IMR-90 (cell line): ENCODE measurements at regions not wholly inside any gene's neighbourhood (a gene's known extent, or its start where the extent isn't known, plus 50 kb on each side); places are given as distances from the start of the nearest gene placed in this dataset.

Experiments
- ATAC-seq: fragments of 200-7000 bp; cut with Tn5 transposase; 2 replicates; pipeline ENCODE4 v1.9.1; 2020; ENCODE audit warnings: low read depth, mild to moderate bottlenecking, moderate library complexity
- BruUV-seq: library from RNA; stranded (reverse); fragments of 400-500 nt; replicated peaks from 2 replicates; lab custom pipeline; 2021; lab: Mats Ljungman, UMichigan
- CTCF ChIA-PET: fragments of 300-600 bp; formaldehyde crosslinking; extraction: SDS; loops from one replicate; lab custom pipeline; 2021; ENCODE audit warnings: antibody characterized with exemption; lab: Yijun Ruan, JAX
- POLR2A ChIA-PET: fragments of 300-600 bp; sonication (Branson Sonifier 250); formaldehyde crosslinking; loops from one replicate; lab custom pipeline; 2022; ENCODE audit warnings: antibody characterized with exemption; ENCODE audit not compliant: unreplicated experiment; lab: Charles Lee
- DNase-seq: peaks from one replicate; pipeline ENCODE4 v3.0.0; 2013
- H2AFZ ChIP-seq: replicated peaks from 2 replicates; pipeline ENCODE3; 2013; ENCODE audit warnings: low read length, mild to moderate bottlenecking; ENCODE audit not compliant: poor library complexity
- H2AK5ac ChIP-seq: 2 replicates; pipeline ENCODE4 v1.6.1; 2013; ENCODE audit warnings: low read depth, low read length, inconsistent platforms
- H2AK9ac ChIP-seq: replicated peaks from 2 replicates; pipeline ENCODE3; 2013; ENCODE audit warnings: mild to moderate bottlenecking, low read depth, low read length, moderate library complexity; ENCODE audit not compliant: poor library complexity
- H2BK120ac ChIP-seq: 2 replicates; pipeline ENCODE4 v1.6.1; 2013; ENCODE audit warnings: low read depth, low read length, inconsistent platforms
- H2BK15ac ChIP-seq: 3 replicates; pipeline ENCODE4 v1.6.1; 2013; ENCODE audit warnings: low read depth, low read length, inconsistent platforms
- H2BK20ac ChIP-seq: 2 replicates; pipeline ENCODE4 v1.6.1; 2013; ENCODE audit warnings: low read depth, mild to moderate bottlenecking, inconsistent platforms, low read length, moderate library complexity
- H2BK5ac ChIP-seq: 2 replicates; pipeline ENCODE4 v1.6.1; 2013; ENCODE audit warnings: mild to moderate bottlenecking, low read depth, low read length, inconsistent platforms; ENCODE audit not compliant: poor library complexity, severe bottlenecking
- H3K14ac ChIP-seq: replicated peaks from 2 replicates; pipeline ENCODE4 v1.6.1; 2013; ENCODE audit warnings: low read depth, low read length, inconsistent platforms
- H3K18ac ChIP-seq: 2 replicates; pipeline ENCODE4 v1.6.1; 2013; ENCODE audit warnings: low read depth, low read length, control low read depth
- H3K23ac ChIP-seq: 2 replicates; pipeline ENCODE4 v1.6.1; 2013; ENCODE audit warnings: low read depth, low read length, inconsistent platforms
- H3K27ac ChIP-seq: 2 replicates; pipeline ENCODE4 v1.5.1; 2013; ENCODE audit warnings: mild to moderate bottlenecking, control low read depth, low read length; ENCODE audit not compliant: insufficient read depth
- H3K27me3 ChIP-seq: 2 replicates; pipeline ENCODE4 v1.6.1; 2013; ENCODE audit warnings: low read length; ENCODE audit not compliant: control insufficient read depth, insufficient read depth
- H3K36me3 ChIP-seq: 2 replicates; pipeline ENCODE4 v1.6.1; 2013; ENCODE audit warnings: low read length, mixed read lengths; ENCODE audit not compliant: control insufficient read depth, insufficient read depth
- H3K4ac ChIP-seq: 2 replicates; pipeline ENCODE4 v1.6.1; 2013; ENCODE audit warnings: low read depth, low read length, inconsistent platforms
- H3K4me1 ChIP-seq: 2 replicates; pipeline ENCODE4 v1.6.1; 2013; ENCODE audit warnings: low read length, mixed read lengths; ENCODE audit not compliant: control insufficient read depth, insufficient read depth
- H3K4me2 ChIP-seq: 2 replicates; pipeline ENCODE4 v1.6.1; 2013; ENCODE audit warnings: low read depth, mild to moderate bottlenecking, control low read depth, low read length, moderate library complexity
- H3K4me3 ChIP-seq: 2 replicates; pipeline ENCODE4 v1.5.1; 2013; ENCODE audit warnings: low read depth, mild to moderate bottlenecking, control low read depth, low read length, moderate library complexity; ENCODE audit not compliant: insufficient read depth
- H3K56ac ChIP-seq: 2 replicates; pipeline ENCODE4 v1.6.1; 2013; ENCODE audit warnings: low read length, inconsistent platforms; ENCODE audit not compliant: insufficient read depth; ENCODE audit errors: extremely low read depth
- H3K79me1 ChIP-seq, 2 experiments: 2 replicates each; pipeline ENCODE4 v1.6.1; 2013; ENCODE audit warnings: low read length in 2 of 2, inconsistent platforms in 1 of 2, low read depth in 1 of 2
- H3K9ac ChIP-seq: 2 replicates; pipeline ENCODE4 v1.6.1; 2013; ENCODE audit warnings: low read depth, low read length, control low read depth
- H3K9me1 ChIP-seq: 2 replicates; pipeline ENCODE4 v1.6.1; 2013; ENCODE audit warnings: low read length, inconsistent platforms; ENCODE audit not compliant: insufficient read depth
- H3K9me3 ChIP-seq: 2 replicates; pipeline ENCODE4 v1.6.1; 2013; ENCODE audit warnings: low read length; ENCODE audit not compliant: control insufficient read depth, insufficient read depth
- H4K20me1 ChIP-seq: 2 replicates; pipeline ENCODE4 v1.6.1; 2013; ENCODE audit warnings: low read length, inconsistent platforms; ENCODE audit not compliant: insufficient read depth
- H4K5ac ChIP-seq: 2 replicates; pipeline ENCODE4 v1.6.1; 2013; ENCODE audit warnings: mild to moderate bottlenecking, low read depth, low read length, control low read depth
- H4K8ac ChIP-seq, 2 experiments: 2 replicates each; pipeline ENCODE4 v1.6.1; 2013; ENCODE audit warnings: low read depth in 2 of 2, low read length in 2 of 2, control low read depth in 1 of 2, inconsistent platforms in 1 of 2
- H4K91ac ChIP-seq: 2 replicates; pipeline ENCODE4 v1.6.1; 2013; ENCODE audit warnings: low read depth, low read length, inconsistent platforms; ENCODE audit not compliant: insufficient read depth
- BHLHE40 ChIP-seq: fragments of 150-350 bp; IDR thresholded peaks from 2 replicates; pipeline ENCODE4 v1.6.1; 2016; ENCODE audit warnings: mild to moderate bottlenecking, low read depth, low read length
- CHD1 ChIP-seq: IDR thresholded peaks from 2 replicates; pipeline ENCODE4 v1.6.1; 2012; ENCODE audit warnings: low read depth, low read length, improper control_type of control experiment
- MXI1 ChIP-seq: IDR thresholded peaks from 2 replicates; pipeline ENCODE4 v1.6.1; 2012; ENCODE audit warnings: low read depth, mild to moderate bottlenecking, low read length, moderate library complexity, borderline replicate concordance
- NFE2L2 ChIP-seq: fragments of 150-350 bp; IDR thresholded peaks from 2 replicates; pipeline ENCODE4 v1.6.1; 2016; ENCODE audit warnings: low read depth, mild to moderate bottlenecking, low read length
- POLR2A ChIP-seq: IDR thresholded peaks from 2 replicates; pipeline ENCODE4 v1.6.1; 2012; ENCODE audit warnings: mild to moderate bottlenecking, low read depth, low read length
- RAD21 ChIP-seq: IDR thresholded peaks from 2 replicates; pipeline ENCODE4 v1.6.1; 2012; ENCODE audit warnings: low read length, improper control_type of control experiment
- RCOR1 ChIP-seq: IDR thresholded peaks from 2 replicates; pipeline ENCODE4 v1.6.1; 2012; ENCODE audit warnings: mild to moderate bottlenecking, low read length, improper control_type of control experiment; ENCODE audit not compliant: insufficient replicate concordance
- SMC3 ChIP-seq: fragments of 150-350 bp; IDR thresholded peaks from 2 replicates; pipeline ENCODE4 v1.6.1; 2016; ENCODE audit warnings: low read depth, mild to moderate bottlenecking, antibody characterized with exemption, low read length, moderate library complexity
- WGBS, 2 experiments: methylation state at CpG; one replicate each; pipeline versions ENCODE4 v1.1.5 to v1.1.7; 2013; ENCODE audit warnings: missing lambda C conversion rate in 2 of 2; ENCODE audit not compliant: insufficient read length in 1 of 2; ENCODE audit errors: extremely low coverage in 2 of 2; 5-methylcytosine and 5-hydroxymethylcytosine counted together
- dilution Hi-C: fragments of 300-500 bp; cut with HindIII; formaldehyde crosslinking; loops from one replicate; pipeline ENCODE4 v1.14.3; 2018; ENCODE audit warnings: low sequenced_read_pairs; ENCODE audit not compliant: unreplicated experiment
- in situ Hi-C: fragments of 300-500 bp; cut with MboI; formaldehyde crosslinking; loops from 3 replicates; pipeline ENCODE4 v1.14.3; 2019; ENCODE audit warnings: low sequenced_read_pairs, inconsistent platforms, mixed read lengths
- intact Hi-C: fragments of 100-400 bp; cut with micrococcal nuclease; formaldehyde crosslinking; loops from 2 replicates; pipeline ENCODE4 v1.10.0; 2022
- TF ChIP-seq, protein P1 (sequence below): fragments of 150-350 bp; IDR thresholded peaks from 2 replicates; pipeline ENCODE4 v1.6.1; 2017; ENCODE audit warnings: mild to moderate bottlenecking, antibody characterized with exemption, low read length, low read depth
- TF ChIP-seq, protein P2 (sequence below): conservative IDR thresholded peaks from 2 replicates; pipeline ENCODE4 v1.5.1; 2012; ENCODE audit warnings: mild to moderate bottlenecking, low read depth, low read length, improper control_type of control experiment

DNA sequence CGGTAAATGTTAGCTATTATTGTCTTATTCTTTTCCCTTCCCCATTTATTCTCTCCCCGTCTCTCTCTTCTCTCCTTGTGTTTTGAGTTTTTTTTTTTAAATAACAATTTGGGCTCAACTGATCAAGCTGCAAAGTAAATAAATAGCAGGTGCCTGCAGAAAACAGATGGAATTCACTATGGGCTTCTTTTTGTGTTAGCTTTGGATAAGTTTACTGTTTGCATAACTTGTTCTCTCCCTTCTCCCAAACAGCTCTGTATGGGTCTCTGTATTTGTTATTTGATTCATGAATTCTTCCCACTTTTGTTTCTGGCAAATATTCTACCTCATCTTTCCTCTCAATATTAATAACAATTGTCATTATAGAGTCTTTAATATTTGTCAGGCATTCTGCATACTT is 111.8 kb upstream of the ASTN2 start:
- H3K23ac ChIP-seq = no peak overlapping the region
- no TSS peak for BruUV-seq
- CTCF ChIA-PET = interaction anchor here (1.0 kb wide), 1 partner anchor 39 kb away, joined by 3 read pairs; no protein-coding TSS in a partner anchor
- no peak overlapping the region for H2BK15ac ChIP-seq
- no peak overlapping the region for H4K91ac ChIP-seq
- no peak overlapping the region for H2BK5ac ChIP-seq
- no peak overlapping the region for H3K4me3 ChIP-seq
- H3K4me2 ChIP-seq = no peak overlapping the region
- no peak overlapping the region for H2BK20ac ChIP-seq
- DNase-seq (no peak), ATAC-seq (no peak)
- H3K27ac ChIP-seq = no peak overlapping the region
- H2BK120ac ChIP-seq = no peak overlapping the region
- no peaks in the 10 kb centered on the region for H3K79me1 ChIP-seq
- no CpG with 5 or more reads among the region's 2 CpGs for WGBS, 2 experiments
- H3K9me1 ChIP-seq = no peaks in the 10 kb centered on the region
- intact Hi-C loops = no loop called here
- H3K36me3 ChIP-seq = no peaks in the 10 kb centered on the region
- no peaks in the 10 kb centered on the region for H4K20me1 ChIP-seq
- dilution Hi-C loops = no loop called here
- TF ChIP-seq BHLHE40 = no peak
- TF ChIP-seq, protein P1, sequence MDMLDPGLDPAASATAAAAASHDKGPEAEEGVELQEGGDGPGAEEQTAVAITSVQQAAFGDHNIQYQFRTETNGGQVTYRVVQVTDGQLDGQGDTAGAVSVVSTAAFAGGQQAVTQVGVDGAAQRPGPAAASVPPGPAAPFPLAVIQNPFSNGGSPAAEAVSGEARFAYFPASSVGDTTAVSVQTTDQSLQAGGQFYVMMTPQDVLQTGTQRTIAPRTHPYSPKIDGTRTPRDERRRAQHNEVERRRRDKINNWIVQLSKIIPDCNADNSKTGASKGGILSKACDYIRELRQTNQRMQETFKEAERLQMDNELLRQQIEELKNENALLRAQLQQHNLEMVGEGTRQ = no peak
- TF ChIP-seq RCOR1 = no peak
- TF ChIP-seq SMC3 = no peak
- TF ChIP-seq CHD1 = no peak
- no peak for TF ChIP-seq NFE2L2
- no peak for TF ChIP-seq RAD21
- no peak for TF ChIP-seq MXI1
- TF ChIP-seq POLR2A = no peak
- TF ChIP-seq, protein P2, sequence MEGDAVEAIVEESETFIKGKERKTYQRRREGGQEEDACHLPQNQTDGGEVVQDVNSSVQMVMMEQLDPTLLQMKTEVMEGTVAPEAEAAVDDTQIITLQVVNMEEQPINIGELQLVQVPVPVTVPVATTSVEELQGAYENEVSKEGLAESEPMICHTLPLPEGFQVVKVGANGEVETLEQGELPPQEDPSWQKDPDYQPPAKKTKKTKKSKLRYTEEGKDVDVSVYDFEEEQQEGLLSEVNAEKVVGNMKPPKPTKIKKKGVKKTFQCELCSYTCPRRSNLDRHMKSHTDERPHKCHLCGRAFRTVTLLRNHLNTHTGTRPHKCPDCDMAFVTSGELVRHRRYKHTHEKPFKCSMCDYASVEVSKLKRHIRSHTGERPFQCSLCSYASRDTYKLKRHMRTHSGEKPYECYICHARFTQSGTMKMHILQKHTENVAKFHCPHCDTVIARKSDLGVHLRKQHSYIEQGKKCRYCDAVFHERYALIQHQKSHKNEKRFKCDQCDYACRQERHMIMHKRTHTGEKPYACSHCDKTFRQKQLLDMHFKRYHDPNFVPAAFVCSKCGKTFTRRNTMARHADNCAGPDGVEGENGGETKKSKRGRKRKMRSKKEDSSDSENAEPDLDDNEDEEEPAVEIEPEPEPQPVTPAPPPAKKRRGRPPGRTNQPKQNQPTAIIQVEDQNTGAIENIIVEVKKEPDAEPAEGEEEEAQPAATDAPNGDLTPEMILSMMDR = no peak
- POLR2A ChIA-PET = no interaction called here
- H3K4ac ChIP-seq = no peak overlapping the region
- no peaks in the 10 kb centered on the region for H3K27me3 ChIP-seq
- no peaks in the 10 kb centered on the region for H3K4me1 ChIP-seq
- no peak overlapping the region for H3K18ac ChIP-seq
- no peak overlapping the region for H3K56ac ChIP-seq
- in situ Hi-C loops = no loop called here
- H3K9me3 ChIP-seq = peaks cover 4% of the 10 kb centered on the region
- no peak overlapping the region for H4K8ac ChIP-seq
- no peak overlapping the region for H3K14ac ChIP-seq
- no peak overlapping the region for H2AK5ac ChIP-seq
- H2AK9ac ChIP-seq = no peak overlapping the region
- H2AFZ ChIP-seq = no peak overlapping the region
- no peak overlapping the region for H4K5ac ChIP-seq
- no peak overlapping the region for H3K9ac ChIP-seq
